Right hindlimb (tissue), 1 donor: ENCODE measurements at regions not wholly inside any gene's neighbourhood (a gene's known extent, or its start where the extent isn't known, plus 50 kb on each side); places are given as distances from the start of the nearest gene placed in this dataset.
"Not testable (repeated sequence)": the region's sequence is repeated elsewhere in the genome, so short reads cannot be mapped to it uniquely, and the experiment has no call there.

Experiments
- DNase-seq: peaks from one replicate; pipeline ENCODE4 v3.0.0-alpha.2; 2018

GRCh38 chr1:170789063-170789462, 125.1 kb downstream of the PRRX1 start:
- no peak for DNase-seq

DNA sequence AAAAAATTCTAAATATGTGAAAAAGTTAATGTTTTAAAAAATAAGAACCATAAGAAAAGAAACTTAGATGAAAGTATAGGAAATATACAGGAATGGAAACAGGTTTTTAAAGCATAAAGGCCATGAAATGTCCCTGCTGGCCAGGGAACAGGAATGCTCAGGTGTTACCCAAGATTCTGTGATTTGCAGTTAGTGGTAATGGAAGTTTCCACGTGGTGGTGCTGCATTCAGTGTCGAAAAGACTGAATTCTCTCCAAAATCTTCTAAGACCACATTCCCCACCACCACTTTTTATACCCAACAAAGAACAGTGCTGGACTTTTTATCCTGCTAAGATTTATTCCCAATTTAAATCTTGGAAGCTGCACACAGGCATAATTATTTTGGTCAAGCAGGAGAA, 126.2 kb downstream of the PRRX1 start:
- DNase-seq: peak; percentile 35

- no peak for DNase-seq
Observed at GRCh38 chr1:170790651-170791071, 126.7 kb downstream of the PRRX1 start.

GRCh38 chr1:170791941-170792340, 128.0 kb downstream of the PRRX1 start:
- DNase-seq: peak; percentile 37

GRCh38 chr1:170800265-170800664, 135.1 kb upstream of the MROH9 start:
- no peak for DNase-seq

DNA sequence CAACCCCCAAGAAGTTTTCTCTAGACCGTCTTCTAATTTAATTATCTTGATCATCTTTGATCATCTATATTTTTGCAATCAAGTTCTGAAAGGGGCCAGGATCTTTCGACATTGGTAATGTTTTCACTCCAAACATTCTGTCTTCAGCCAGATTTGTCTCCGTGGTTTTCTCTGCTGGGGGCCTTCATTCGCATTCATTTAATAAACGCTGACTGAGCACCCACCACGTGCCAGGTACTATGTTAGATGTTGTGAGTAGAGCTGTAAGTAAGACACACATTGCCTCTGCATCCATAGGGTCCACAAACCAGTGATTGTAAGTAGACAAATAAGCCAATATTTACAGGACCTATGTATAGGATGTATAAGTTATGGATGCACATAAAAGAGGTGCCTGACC, 134.5 kb upstream of the MROH9 start:
- DNase-seq: no peak

GRCh38 chr1:170803711-170804110, 131.6 kb upstream of the MROH9 start:
- no peak for DNase-seq

DNA sequence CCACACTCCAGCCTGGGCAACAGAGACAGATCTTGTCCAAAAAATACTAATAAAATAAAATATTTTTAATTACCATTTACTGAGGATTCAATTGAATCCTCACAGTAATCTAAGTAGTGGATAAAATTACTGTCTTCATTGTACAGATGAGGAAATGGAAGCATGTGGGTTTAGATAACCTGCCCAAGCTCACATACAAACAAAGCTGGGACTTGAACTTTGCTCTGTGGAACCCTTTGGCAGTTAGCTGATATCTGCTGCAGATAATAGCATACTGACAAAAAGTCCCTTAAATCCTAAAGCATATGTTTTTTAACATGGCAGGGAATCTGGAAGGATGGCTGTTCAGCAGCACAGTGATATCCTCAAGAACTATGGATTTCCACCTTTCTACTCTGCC, 130.9 kb upstream of the MROH9 start:
- no peak for DNase-seq

- DNase-seq: no peak
Observed at GRCh38 chr1:170804879-170805278, 130.5 kb upstream of the MROH9 start.

DNA sequence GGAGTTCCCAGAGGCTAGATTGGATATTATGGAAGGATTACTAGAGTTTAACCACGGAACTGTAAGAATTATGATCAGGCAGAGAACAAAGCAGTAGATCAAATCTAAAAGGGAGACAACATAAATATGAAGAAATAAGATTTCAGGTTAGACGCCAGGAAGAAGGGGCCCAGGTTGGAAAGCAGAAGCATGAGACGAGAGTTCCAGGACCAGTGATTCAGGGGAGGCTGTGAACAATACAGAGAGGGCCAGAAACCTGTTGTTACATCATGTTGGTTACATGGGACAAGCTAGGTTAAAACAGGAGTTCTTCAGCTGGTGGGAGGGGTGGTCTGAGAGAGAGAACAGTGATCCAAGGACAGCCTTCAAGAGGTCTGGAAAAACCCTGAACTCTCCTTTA, 128.4 kb upstream of the MROH9 start:
- DNase-seq: peak; percentile 77

GRCh38 chr1:170807432-170807831, 127.9 kb upstream of the MROH9 start:
- no peak for DNase-seq

DNA sequence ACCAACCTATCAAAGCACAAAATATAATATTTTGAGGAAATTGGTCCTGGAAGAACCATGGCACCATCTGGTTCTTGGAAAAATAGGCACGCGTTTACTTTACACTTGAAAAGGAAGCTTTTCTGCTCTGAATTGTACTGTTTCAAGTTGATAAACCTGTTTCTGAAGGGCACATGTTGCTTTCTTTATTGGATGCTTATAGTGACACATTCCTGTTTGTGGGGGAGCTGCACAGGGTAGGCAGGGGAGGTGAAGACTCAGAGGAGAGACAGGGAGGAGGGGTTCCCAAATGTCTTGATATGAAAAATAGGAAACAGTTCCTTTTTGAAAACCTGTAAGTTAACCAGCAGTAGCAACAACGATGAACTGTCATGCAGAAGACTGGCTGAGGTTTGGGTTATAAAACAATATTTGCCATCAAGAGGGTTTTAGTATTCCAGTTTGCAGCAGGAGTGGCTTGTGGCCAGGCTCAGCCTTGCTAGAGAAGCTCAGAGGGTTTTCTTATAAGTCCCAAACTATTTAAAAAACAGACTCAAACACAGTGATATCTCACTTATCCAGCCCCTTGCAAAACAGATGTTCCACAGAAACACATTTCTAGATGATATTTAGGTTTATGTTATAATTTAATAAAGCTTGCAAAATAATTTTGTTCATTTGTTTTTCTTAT, 127.0 kb upstream of the MROH9 start:
- no peak for DNase-seq

- DNase-seq: not testable (repeated sequence)
Observed at GRCh38 chr1:170811013-170811412, 124.3 kb upstream of the MROH9 start.

GRCh38 chr1:170819781-170820180, 115.6 kb upstream of the MROH9 start:
- no peak for DNase-seq

- no peak for DNase-seq
Observed at GRCh38 chr1:170823120-170823519, 112.2 kb upstream of the MROH9 start.

DNA sequence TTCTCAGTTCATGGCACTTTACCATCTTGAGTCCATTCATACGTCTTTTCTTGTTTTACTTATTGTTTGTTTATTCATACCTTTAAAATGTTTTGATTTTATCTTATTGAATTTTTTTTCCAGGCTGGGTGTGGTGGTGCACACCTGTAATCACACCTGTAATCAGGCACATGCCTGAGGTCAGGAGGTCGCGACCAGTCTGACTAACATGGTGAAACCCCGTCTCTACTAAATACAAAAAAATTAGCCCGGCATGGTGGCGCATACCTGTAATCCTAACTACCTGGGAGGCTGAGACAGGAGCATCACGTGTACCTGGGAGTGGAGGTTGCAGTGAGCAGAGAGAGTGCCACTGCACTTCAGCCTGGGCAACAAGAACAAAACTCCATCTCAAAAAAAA, 104.1 kb upstream of the MROH9 start:
- DNase-seq: no peak

GRCh38 chr1:170836141-170836540, 99.2 kb upstream of the MROH9 start:
- DNase-seq: no peak

GRCh38 chr1:170840371-170840770, 95.0 kb upstream of the MROH9 start:
- no peak for DNase-seq

DNA sequence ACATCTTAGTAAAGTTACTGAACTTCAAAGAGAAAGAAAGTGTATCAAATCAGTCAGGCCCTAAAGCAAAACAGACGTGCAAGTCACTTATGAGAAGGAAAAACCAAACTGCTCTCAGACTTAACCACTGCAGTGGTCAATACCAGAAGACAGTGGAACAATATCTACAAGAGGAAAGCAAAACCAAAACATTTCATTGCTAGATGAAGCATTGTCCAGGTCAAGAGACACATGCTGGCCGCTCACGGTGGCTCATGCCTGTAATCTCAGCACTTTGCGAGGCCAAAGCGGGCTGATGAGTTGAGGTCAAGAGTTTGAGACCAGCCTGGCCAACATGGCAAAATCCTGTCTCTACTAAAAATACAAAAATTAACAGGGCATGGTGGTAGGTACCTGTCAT, 82.0 kb upstream of the MROH9 start:
- no peak for DNase-seq

- DNase-seq: no peak
Observed at GRCh38 chr1:170853867-170854266, 81.5 kb upstream of the MROH9 start.

- DNase-seq: no peak
Observed at GRCh38 chr1:170854677-170855076, 80.7 kb upstream of the MROH9 start.

- DNase-seq: no peak
Observed at GRCh38 chr1:170856455-170856854, 78.9 kb upstream of the MROH9 start.

DNA sequence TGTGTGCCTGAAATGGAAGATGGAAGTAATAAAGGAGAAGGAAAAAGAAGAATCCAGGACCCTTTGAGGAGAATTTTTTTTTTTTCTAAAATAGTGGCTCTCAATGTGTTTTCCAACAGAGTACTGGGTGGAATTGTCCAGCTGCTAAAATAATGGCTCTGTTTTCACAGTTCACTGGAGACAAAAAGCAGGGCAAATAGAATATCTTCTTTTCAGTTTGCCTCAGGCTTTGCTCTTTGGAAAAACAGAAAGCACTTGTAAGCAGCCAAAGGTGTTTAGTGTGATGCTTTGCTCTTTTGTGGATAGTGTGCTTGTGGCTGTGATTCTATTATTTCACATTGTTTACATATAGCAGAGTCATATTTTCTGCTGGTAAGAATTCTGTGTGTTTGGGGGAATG, 77.4 kb upstream of the MROH9 start:
- no peak for DNase-seq

GRCh38 chr1:170863621-170864020, 71.7 kb upstream of the MROH9 start:
- DNase-seq: no peak

GRCh38 chr1:170864238-170864637, 71.1 kb upstream of the MROH9 start:
- peak; percentile 85 for DNase-seq
